GM12878 (cell line): ENCODE measurements at regions not wholly inside any gene's neighbourhood (a gene's known extent, or its start where the extent isn't known, plus 50 kb on each side); places are given as distances from the start of the nearest gene placed in this dataset.

ENCODE experiments used
- ATAC-seq: fragments of 200-7000 bp; cut with Tn5 transposase; 3 replicates; pipeline ENCODE4 v1.9.1; 2020; ENCODE audit warnings: mild to moderate bottlenecking, moderate library complexity
- BruUV-seq: library from RNA; stranded (reverse); fragments of 400-500 nt; replicated peaks from 2 replicates; lab custom pipeline; 2021; lab: Mats Ljungman, UMichigan
- CTCF ChIA-PET: fragments of 300-600 bp; sonication (Branson Sonifier 250); formaldehyde crosslinking; extraction: SDS; loops from one replicate; lab custom pipeline; 2021; ENCODE audit warnings: inconsistent platforms; lab: Yijun Ruan, JAX
- POLR2A ChIA-PET: fragments of 350-600 bp; formaldehyde crosslinking; extraction: SDS; loops from one replicate; lab custom pipeline; 2021; ENCODE audit warnings: inconsistent platforms; lab: Charles Lee
- RAD21 ChIA-PET: fragments of 300-600 bp; sonication (Branson Sonifier 250); formaldehyde crosslinking; loops from one replicate; lab custom pipeline; 2023; ENCODE audit warnings: antibody characterized with exemption; ENCODE audit not compliant: unreplicated experiment; lab: Charles Lee
- SMC1A ChIA-PET: fragments of 300-600 bp; sonication (Branson Sonifier 250); formaldehyde crosslinking; loops from one replicate; lab custom pipeline; 2023; ENCODE audit not compliant: unreplicated experiment, uncharacterized antibody; lab: Charles Lee
- DNase-seq: peaks from one replicate; pipeline ENCODE4 v3.0.0-alpha.2; 2011; ENCODE audit warnings: low read depth, low spot score
- FAIRE-seq: peaks from 3 replicates; lab custom pipeline; 2011; peaks lifted over from hg19 to GRCh38; lab: Jason Lieb, UNC
- H2AFZ ChIP-seq: 2 replicates; pipeline ENCODE4 v1.6.0; 2011; ENCODE audit warnings: low read depth, low read length, control low read depth; ENCODE audit not compliant: control insufficient read depth
- H3K27ac ChIP-seq: 2 replicates; pipeline ENCODE4 v1.5.1; 2011; ENCODE audit warnings: control low read depth; ENCODE audit not compliant: control insufficient read depth, insufficient read depth
- H3K27me3 ChIP-seq, 2 experiments: replicated peaks in 1 of 2; 2 replicates each; pipeline versions ENCODE4 v1.6.0 to v1.6.1; 2011; ENCODE audit warnings: low read length in 1 of 2; ENCODE audit not compliant: control insufficient read depth in 2 of 2, insufficient read depth in 2 of 2
- H3K36me3 ChIP-seq, 2 experiments: 2 replicates each; pipeline ENCODE4 v1.5.1; 2011; ENCODE audit warnings: low read length in 1 of 2; ENCODE audit not compliant: control insufficient read depth in 2 of 2, insufficient read depth in 2 of 2
- H3K4me1 ChIP-seq: 2 replicates; pipeline ENCODE4 v1.6.1; 2011; ENCODE audit warnings: mild to moderate bottlenecking, low read length, moderate library complexity, mixed read lengths; ENCODE audit not compliant: control insufficient read depth, insufficient read depth
- H3K4me2 ChIP-seq: 2 replicates; pipeline ENCODE4 v1.6.0; 2011; ENCODE audit warnings: control low read depth; ENCODE audit not compliant: control insufficient read depth, insufficient read depth
- H3K4me3 ChIP-seq: fragments of 200-600 bp; sonication (generic); 2 replicates; pipeline ENCODE4 v1.5.1; 2016
- H3K79me2 ChIP-seq: 2 replicates; pipeline ENCODE4 v1.6.0; 2011; ENCODE audit warnings: low read length; ENCODE audit not compliant: control insufficient read depth, insufficient read depth
- H3K9ac ChIP-seq: 2 replicates; pipeline ENCODE4 v1.8.0; 2011; ENCODE audit warnings: low read length, control low read depth, mixed read lengths; ENCODE audit not compliant: control insufficient read depth, insufficient read depth
- H3K9me3 ChIP-seq: replicated peaks from 3 replicates; pipeline ENCODE4 v1.5.1; 2011; ENCODE audit warnings: mild to moderate bottlenecking, low read length; ENCODE audit not compliant: control insufficient read depth, insufficient read depth
- H4K20me1 ChIP-seq: 2 replicates; pipeline ENCODE4 v1.6.0; 2011; ENCODE audit not compliant: control insufficient read depth, insufficient read depth
- ASH2L ChIP-seq: fragments of 300-600, 200-600 bp; sonication (generic); IDR thresholded peaks from 2 replicates; pipeline ENCODE4 v1.6.1; 2017; ENCODE audit warnings: low read depth, mild to moderate bottlenecking, borderline replicate concordance
- GABPA ChIP-seq: IDR thresholded peaks from 2 replicates; pipeline ENCODE4 v1.6.1; 2014; ENCODE audit warnings: antibody characterized with exemption, low read depth, mild to moderate bottlenecking, inconsistent platforms
- HSF1 ChIP-seq: fragments of 150-350 bp; IDR thresholded peaks from 2 replicates; pipeline ENCODE4 v1.6.1; 2014; ENCODE audit warnings: mild to moderate bottlenecking, low read depth, low read length
- MEF2A ChIP-seq: IDR thresholded peaks from 2 replicates; pipeline ENCODE4 v1.6.1; 2011; ENCODE audit warnings: low read depth, mild to moderate bottlenecking, low read length, moderate library complexity; ENCODE audit not compliant: insufficient read depth
- MXI1 ChIP-seq: fragments of 150-350 bp; IDR thresholded peaks from 2 replicates; pipeline ENCODE4 v1.6.1; 2011; ENCODE audit warnings: low read depth, mild to moderate bottlenecking, inconsistent platforms, low read length, improper control_type of control experiment
- MYB ChIP-seq: fragments of 150-350 bp; IDR thresholded peaks from 2 replicates; pipeline ENCODE4 v1.6.1; 2014; ENCODE audit warnings: mild to moderate bottlenecking, low read depth, low read length, borderline replicate concordance
- NFIC ChIP-seq: IDR thresholded peaks from 2 replicates; pipeline ENCODE4 v1.6.1; 2012; ENCODE audit warnings: low read depth, mild to moderate bottlenecking, inconsistent platforms, low read length, moderate library complexity
- SUZ12 ChIP-seq: fragments of 200-600 bp; sonication (generic); IDR thresholded peaks from one replicate; pipeline ENCODE4 v1.6.1; 2018; ENCODE audit warnings: antibody characterized with exemption, mild to moderate bottlenecking; ENCODE audit not compliant: unreplicated experiment
- YBX1 ChIP-seq: fragments of 450-650 bp; IDR thresholded peaks from 2 replicates; pipeline ENCODE4 v1.6.1; 2016; ENCODE audit warnings: antibody characterized with exemption
- ZNF207 ChIP-seq: fragments of 450-650 bp; IDR thresholded peaks from 2 replicates; pipeline ENCODE4 v1.6.1; 2014; ENCODE audit warnings: antibody characterized with exemption, mild to moderate bottlenecking, borderline replicate concordance
- WGBS: methylation state at CpG from one replicate; pipeline ENCODE4 v1.1.6; 2016; ENCODE audit warnings: low lambda C conversion rate; ENCODE audit not compliant: insufficient replicate concordance, insufficient coverage; ENCODE audit errors: missing lambda C conversion rate; 5-methylcytosine and 5-hydroxymethylcytosine counted together
- in situ Hi-C: fragments of 300-500 bp; cut with MboI; formaldehyde crosslinking; loops from 9 replicates; pipeline ENCODE4 v1.14.3; 2018; ENCODE audit warnings: mixed read lengths
- intact Hi-C: fragments of 100-400 bp; cut with micrococcal nuclease; formaldehyde crosslinking; loops from one replicate; pipeline ENCODE4 v1.14.2; 2022; ENCODE audit not compliant: unreplicated experiment
- TF ChIP-seq, protein P1 (sequence below): fragments of 450-650 bp; IDR thresholded peaks from 2 replicates; pipeline ENCODE4 v1.6.1; 2014; ENCODE audit warnings: mild to moderate bottlenecking

GRCh38 chr1:208540724-208541123 lies 296.5 kb upstream of the PLXNA2 start:
- Histone ChIP-seq H3K36me3 (no peaks in the 10 kb centered on the region), H3K27me3 (no peaks in the 10 kb centered on the region; a peak in 1 of 4 replicates), H3K9me3 (no peaks in the 10 kb centered on the region), H3K27ac (no peak overlapping the region), H3K9ac (no peak overlapping the region), H4K20me1 (no peaks in the 10 kb centered on the region), H3K79me2 (no peaks in the 10 kb centered on the region), H3K4me3 (no peak overlapping the region), H3K4me1 (no peaks in the 10 kb centered on the region), H3K4me2 (no peak overlapping the region), H2AFZ (no peak overlapping the region)
- ChIA-PET RAD21 (no interaction called here), SMC1A (no interaction called here), POLR2A (no interaction called here), CTCF (no interaction called here)
- ATAC-seq (no peak), DNase-seq (no peak), FAIRE-seq (no peak)
- BruUV-seq = no TSS peak
- in situ Hi-C loops = no loop called here
- TF ChIP-seq SUZ12 (no peak), YBX1 (no peak), ZNF207 (no peak), ASH2L (no peak), GABPA (no peak), NFIC (no peak), MEF2A (no peak), MXI1 (no peak), MYB (no peak), HSF1 (no peak)
- TF ChIP-seq, protein P1, sequence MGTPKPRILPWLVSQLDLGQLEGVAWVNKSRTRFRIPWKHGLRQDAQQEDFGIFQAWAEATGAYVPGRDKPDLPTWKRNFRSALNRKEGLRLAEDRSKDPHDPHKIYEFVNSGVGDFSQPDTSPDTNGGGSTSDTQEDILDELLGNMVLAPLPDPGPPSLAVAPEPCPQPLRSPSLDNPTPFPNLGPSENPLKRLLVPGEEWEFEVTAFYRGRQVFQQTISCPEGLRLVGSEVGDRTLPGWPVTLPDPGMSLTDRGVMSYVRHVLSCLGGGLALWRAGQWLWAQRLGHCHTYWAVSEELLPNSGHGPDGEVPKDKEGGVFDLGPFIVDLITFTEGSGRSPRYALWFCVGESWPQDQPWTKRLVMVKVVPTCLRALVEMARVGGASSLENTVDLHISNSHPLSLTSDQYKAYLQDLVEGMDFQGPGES = no peak
- intact Hi-C loops = no loop called here
- WGBS = 22% methylated on average over 2 of the region's 2 CpGs
